Progenitor cell of endocrine pancreas (in vitro differentiated cells): ENCODE measurements at regions not wholly inside any gene's neighbourhood (a gene's known extent, or its start where the extent isn't known, plus 50 kb on each side); places are given as distances from the start of the nearest gene placed in this dataset.

Source experiments
- DNase-seq: peaks from one replicate; pipeline ENCODE4 v3.0.0; 2021; ENCODE audit warnings: low spot score; ENCODE audit not compliant: unreplicated experiment
- H3K27ac Mint-ChIP-seq: 2 replicates; pipeline ENCODE4 v1.8.0; 2021; ENCODE audit warnings: mild to moderate bottlenecking, moderate library complexity, mixed read lengths
- H3K27me3 Mint-ChIP-seq: 2 replicates; pipeline ENCODE4 v1.8.0; 2021; ENCODE audit warnings: mixed read lengths
- H3K36me3 Mint-ChIP-seq: 2 replicates; pipeline ENCODE4 v1.8.0; 2022; ENCODE audit warnings: mixed read lengths; ENCODE audit not compliant: insufficient read depth
- H3K4me1 Mint-ChIP-seq: 2 replicates; pipeline ENCODE4 v1.8.0; 2021; ENCODE audit warnings: low read depth, mixed read lengths
- H3K4me3 Mint-ChIP-seq: 2 replicates; pipeline ENCODE4 v1.8.0; 2021; ENCODE audit warnings: low read depth, mild to moderate bottlenecking, moderate library complexity, mixed read lengths
- H3K9me3 Mint-ChIP-seq: 2 replicates; pipeline ENCODE4 v1.8.0; 2021; ENCODE audit warnings: low read depth, mixed read lengths
- TF ChIP-seq, protein P1 (sequence below): fragments of 200-600 bp; sonication (generic); IDR thresholded peaks from one replicate; pipeline ENCODE4 v1.5.0; 2021; ENCODE audit warnings: antibody characterized with exemption, mild to moderate bottlenecking; ENCODE audit not compliant: unreplicated experiment

DNA sequence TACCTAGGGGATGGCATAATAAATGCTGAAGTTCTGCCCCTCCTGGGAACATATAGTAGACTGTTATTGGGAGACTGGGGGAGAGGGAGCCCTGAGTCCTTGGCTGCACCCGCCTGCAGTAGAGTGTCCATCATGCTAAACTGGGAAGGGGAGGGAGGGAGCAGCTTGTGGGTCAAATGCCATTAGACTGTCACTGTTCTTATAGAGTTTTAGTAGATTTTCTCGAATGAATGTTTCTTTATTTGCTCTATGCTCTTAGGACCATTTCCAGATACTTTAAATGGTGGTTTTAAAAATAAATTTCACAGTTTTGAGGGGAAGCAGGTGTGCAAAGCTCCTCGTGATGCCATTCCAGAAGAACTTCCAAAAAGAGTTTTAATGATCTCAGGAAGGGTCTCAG is 111.6 kb upstream of the USP9X start:
- TF ChIP-seq, protein P1, sequence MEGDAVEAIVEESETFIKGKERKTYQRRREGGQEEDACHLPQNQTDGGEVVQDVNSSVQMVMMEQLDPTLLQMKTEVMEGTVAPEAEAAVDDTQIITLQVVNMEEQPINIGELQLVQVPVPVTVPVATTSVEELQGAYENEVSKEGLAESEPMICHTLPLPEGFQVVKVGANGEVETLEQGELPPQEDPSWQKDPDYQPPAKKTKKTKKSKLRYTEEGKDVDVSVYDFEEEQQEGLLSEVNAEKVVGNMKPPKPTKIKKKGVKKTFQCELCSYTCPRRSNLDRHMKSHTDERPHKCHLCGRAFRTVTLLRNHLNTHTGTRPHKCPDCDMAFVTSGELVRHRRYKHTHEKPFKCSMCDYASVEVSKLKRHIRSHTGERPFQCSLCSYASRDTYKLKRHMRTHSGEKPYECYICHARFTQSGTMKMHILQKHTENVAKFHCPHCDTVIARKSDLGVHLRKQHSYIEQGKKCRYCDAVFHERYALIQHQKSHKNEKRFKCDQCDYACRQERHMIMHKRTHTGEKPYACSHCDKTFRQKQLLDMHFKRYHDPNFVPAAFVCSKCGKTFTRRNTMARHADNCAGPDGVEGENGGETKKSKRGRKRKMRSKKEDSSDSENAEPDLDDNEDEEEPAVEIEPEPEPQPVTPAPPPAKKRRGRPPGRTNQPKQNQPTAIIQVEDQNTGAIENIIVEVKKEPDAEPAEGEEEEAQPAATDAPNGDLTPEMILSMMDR: no peak
- peaks cover 35% of the 10 kb centered on the region for H3K9me3 Mint-ChIP-seq

DNA sequence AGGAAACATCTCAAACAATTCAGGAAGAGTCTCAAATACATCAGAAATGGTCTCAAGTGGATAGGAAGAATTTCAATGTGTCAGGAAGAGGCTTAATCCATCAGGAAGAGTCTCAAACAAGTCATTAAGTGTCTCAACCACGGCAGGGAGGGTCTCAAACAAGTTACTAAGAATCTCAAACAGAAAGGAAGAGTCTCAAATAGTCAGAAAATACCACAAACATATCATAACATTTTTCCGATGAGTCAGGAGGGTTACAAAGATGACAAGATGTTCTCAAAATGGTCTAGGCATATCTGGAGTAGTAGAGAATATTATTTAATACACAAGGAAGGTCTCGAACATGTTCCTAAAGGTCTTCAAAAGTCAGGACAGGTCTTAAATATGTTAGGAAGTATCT is 109.3 kb upstream of the USP9X start:
- H3K27me3 Mint-ChIP-seq: no peaks in the 10 kb centered on the region
- no peak overlapping the region for H3K4me3 Mint-ChIP-seq
- H3K4me1 Mint-ChIP-seq: no peaks in the 10 kb centered on the region
- no peak overlapping the region for H3K27ac Mint-ChIP-seq
- no peaks in the 10 kb centered on the region for H3K36me3 Mint-ChIP-seq
- H3K9me3 Mint-ChIP-seq: peaks cover 33% of the 10 kb centered on the region
- TF ChIP-seq, protein P1: no peak
- no peak for DNase-seq

More for the DNA sequence above, 111.6 kb upstream of the USP9X start:
- H3K27me3 Mint-ChIP-seq: no peaks in the 10 kb centered on the region
- peaks cover 2% of the 10 kb centered on the region for H3K36me3 Mint-ChIP-seq
- no peak for DNase-seq
- H3K27ac Mint-ChIP-seq: no peak overlapping the region
- no peak overlapping the region for H3K4me3 Mint-ChIP-seq
- no peaks in the 10 kb centered on the region for H3K4me1 Mint-ChIP-seq

DNA sequence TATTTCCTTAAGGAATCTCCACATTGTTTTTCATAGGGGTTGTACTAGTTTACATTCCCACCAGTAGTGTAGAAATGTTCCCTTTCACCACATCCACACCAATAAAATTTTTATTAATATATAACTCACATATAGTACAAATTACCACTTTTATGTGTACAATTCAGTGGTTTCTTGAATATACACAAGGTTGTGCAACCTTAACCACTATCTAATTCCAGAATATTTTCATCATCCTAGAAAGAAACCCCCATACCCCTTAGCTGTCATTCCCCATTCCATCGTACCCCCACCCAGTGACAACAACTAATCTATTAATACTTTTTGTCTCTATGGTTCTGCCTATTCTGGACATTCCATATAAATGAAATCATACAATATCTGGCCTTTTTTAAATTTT is 108.3 kb upstream of the USP9X start:
- Mint-ChIP-seq H3K36me3 (no peaks in the 10 kb centered on the region), H3K4me1 (no peaks in the 10 kb centered on the region), H3K9me3 (peaks cover 28% of the 10 kb centered on the region), H3K27ac (no peak overlapping the region), H3K27me3 (no peaks in the 10 kb centered on the region), H3K4me3 (no peak overlapping the region)
- no peak for DNase-seq
- TF ChIP-seq, protein P1: no peak

DNA sequence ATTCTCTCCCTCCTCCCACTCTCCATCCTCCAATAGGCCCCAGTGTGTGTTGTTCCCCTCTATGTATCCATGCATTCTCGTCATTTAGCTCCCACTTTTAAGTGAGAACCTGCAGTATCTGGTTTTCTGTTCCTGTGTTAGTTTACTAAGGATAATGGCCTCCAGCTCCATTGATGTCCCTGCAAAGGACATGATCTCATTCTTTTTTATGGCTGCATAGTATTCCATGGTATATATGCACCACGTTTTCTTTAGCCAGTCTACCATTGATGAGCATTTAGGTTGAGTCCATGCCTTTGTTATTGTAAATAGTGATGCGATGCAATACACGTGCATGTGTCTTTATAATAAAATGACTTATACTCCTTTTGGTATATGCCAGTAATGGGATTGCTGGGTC is 100.3 kb upstream of the USP9X start:
- no peak for DNase-seq
- Mint-ChIP-seq H3K4me3 (no peak overlapping the region), H3K9me3 (peaks cover 17% of the 10 kb centered on the region)

DNA sequence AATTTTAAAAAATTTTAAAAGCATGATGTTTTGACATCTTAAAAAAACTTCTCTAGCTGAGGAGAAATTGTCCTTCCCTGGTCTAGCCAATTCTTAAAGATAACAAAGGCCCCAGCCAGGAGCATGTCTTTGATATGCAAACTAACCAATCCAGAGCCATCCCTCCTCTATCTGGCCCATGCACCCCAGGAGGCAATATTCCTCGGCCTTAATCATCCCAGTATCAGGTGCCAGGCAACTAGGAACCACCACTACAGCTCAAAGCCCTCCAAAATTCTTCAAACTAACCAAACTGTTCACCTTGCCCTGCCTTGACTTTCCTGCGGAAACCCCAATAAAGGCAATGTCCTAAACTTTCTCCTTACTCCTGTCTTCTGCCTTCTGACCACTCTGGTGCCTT is 97.8 kb upstream of the USP9X start:
- no peak overlapping the region for H3K27ac Mint-ChIP-seq
- peaks cover 21% of the 10 kb centered on the region for H3K9me3 Mint-ChIP-seq
- TF ChIP-seq, protein P1: no peak
- no peaks in the 10 kb centered on the region for H3K36me3 Mint-ChIP-seq
- no peaks in the 10 kb centered on the region for H3K27me3 Mint-ChIP-seq
- no peak for DNase-seq
- no peak overlapping the region for H3K4me3 Mint-ChIP-seq
- H3K4me1 Mint-ChIP-seq: no peaks in the 10 kb centered on the region

More for the DNA sequence above, 100.3 kb upstream of the USP9X start:
- H3K36me3 Mint-ChIP-seq: no peaks in the 10 kb centered on the region
- TF ChIP-seq, protein P1: no peak
- no peak overlapping the region for H3K27ac Mint-ChIP-seq
- no peaks in the 10 kb centered on the region for H3K4me1 Mint-ChIP-seq
- no peaks in the 10 kb centered on the region for H3K27me3 Mint-ChIP-seq
